H9 (cell line): ENCODE measurements at regions not wholly inside any gene's neighbourhood (a gene's known extent, or its start where the extent isn't known, plus 50 kb on each side); places are given as distances from the start of the nearest gene placed in this dataset.

Experiments
- DNase-seq: peaks from one replicate; pipeline ENCODE4 v3.0.0-alpha.2; 2017
- H2AFZ ChIP-seq: one replicate; pipeline ENCODE4 v1.6.1; 2013; ENCODE audit warnings: mild to moderate bottlenecking, low read length, control low read depth, moderate library complexity
- H2AK5ac ChIP-seq: 2 replicates; pipeline ENCODE4 v1.6.1; 2013; ENCODE audit warnings: low read length, control low read depth, mixed read lengths; ENCODE audit not compliant: insufficient read length
- H2BK120ac ChIP-seq: one replicate; pipeline ENCODE4 v1.6.1; 2013; ENCODE audit warnings: low read depth, mild to moderate bottlenecking, low read length, control low read depth, inconsistent platforms; ENCODE audit not compliant: poor library complexity, severe bottlenecking
- H2BK12ac ChIP-seq: 2 replicates; pipeline ENCODE4 v1.6.1; 2013; ENCODE audit warnings: low read length, control low read depth, mixed read lengths, low read depth; ENCODE audit not compliant: insufficient read length
- H2BK15ac ChIP-seq: 2 replicates; pipeline ENCODE4 v1.6.1; 2013; ENCODE audit warnings: low read depth, low read length, control low read depth
- H2BK20ac ChIP-seq: one replicate; pipeline ENCODE4 v1.6.1; 2013; ENCODE audit warnings: low read depth, mild to moderate bottlenecking, low read length, control low read depth, inconsistent platforms; ENCODE audit not compliant: poor library complexity, severe bottlenecking
- H2BK5ac ChIP-seq: 2 replicates; pipeline ENCODE4 v1.6.1; 2013; ENCODE audit warnings: low read length, control low read depth, mixed read lengths; ENCODE audit not compliant: insufficient read length
- H3K14ac ChIP-seq: 2 replicates; pipeline ENCODE4 v1.6.1; 2013; ENCODE audit warnings: low read length, control low read depth; ENCODE audit not compliant: insufficient read depth
- H3K18ac ChIP-seq: 2 replicates; pipeline ENCODE4 v1.6.1; 2013; ENCODE audit warnings: low read depth, mild to moderate bottlenecking, mixed read lengths, low read length, control low read depth; ENCODE audit not compliant: insufficient read length
- H3K23ac ChIP-seq: 2 replicates; pipeline ENCODE4 v1.6.1; 2013; ENCODE audit warnings: low read length, control low read depth, mixed read lengths, low read depth; ENCODE audit not compliant: insufficient read length
- H3K23me2 ChIP-seq: 2 replicates; pipeline ENCODE4 v1.6.1; 2013; ENCODE audit warnings: low read depth, mild to moderate bottlenecking, mixed read lengths, low read length, control low read depth; ENCODE audit not compliant: insufficient read length, poor library complexity, severe bottlenecking
- H3K27ac ChIP-seq: 2 replicates; pipeline ENCODE4 v1.5.1; 2013; ENCODE audit warnings: low read length, control low read depth, mixed read lengths, low read depth; ENCODE audit not compliant: insufficient read length
- H3K27me3 ChIP-seq: 2 replicates; pipeline ENCODE4 v1.6.1; 2013; ENCODE audit warnings: low read length, control low read depth, inconsistent platforms; ENCODE audit not compliant: insufficient read depth
- H3K4ac ChIP-seq: 2 replicates; pipeline ENCODE4 v1.6.1; 2013; ENCODE audit warnings: low read depth, mild to moderate bottlenecking, control low read depth, inconsistent platforms, low read length, moderate library complexity
- H3K4me1 ChIP-seq: 2 replicates; pipeline ENCODE4 v1.6.1; 2013; ENCODE audit warnings: low read length, control low read depth, inconsistent platforms; ENCODE audit not compliant: insufficient read depth
- H3K4me2 ChIP-seq: 2 replicates; pipeline ENCODE4 v1.6.1; 2013; ENCODE audit warnings: low read length, control low read depth, mixed read lengths; ENCODE audit not compliant: insufficient read length, insufficient read depth
- H3K56ac ChIP-seq: 2 replicates; pipeline ENCODE4 v1.6.1; 2013; ENCODE audit warnings: low read depth, mild to moderate bottlenecking, mixed read lengths, low read length, control low read depth; ENCODE audit not compliant: insufficient read length
- H3K79me1 ChIP-seq: 2 replicates; pipeline ENCODE4 v1.6.1; 2013; ENCODE audit warnings: low read depth, mild to moderate bottlenecking, moderate library complexity, low read length, control low read depth, inconsistent platforms; ENCODE audit not compliant: insufficient read depth, poor library complexity, severe bottlenecking
- H3K79me2 ChIP-seq: 2 replicates; pipeline ENCODE4 v1.6.1; 2013; ENCODE audit warnings: low read length, control low read depth, inconsistent platforms; ENCODE audit not compliant: insufficient read depth
- H3K9ac ChIP-seq: 2 replicates; pipeline ENCODE4 v1.6.1; 2013; ENCODE audit warnings: low read length, control low read depth, mixed read lengths; ENCODE audit not compliant: insufficient read length; ENCODE audit errors: extremely low read depth
- H3K9me3 ChIP-seq: one replicate; pipeline ENCODE4 v1.6.1; 2013; ENCODE audit warnings: low read depth, low read length, inconsistent platforms; ENCODE audit not compliant: control insufficient read depth
- H3T11ph ChIP-seq: one replicate; pipeline ENCODE4 v1.6.1; 2013; ENCODE audit warnings: mild to moderate bottlenecking, low read length, control low read depth, inconsistent platforms
- H4K20me1 ChIP-seq: one replicate; pipeline ENCODE4 v1.6.1; 2013; ENCODE audit not compliant: control insufficient read depth, insufficient read length, insufficient read depth
- H4K5ac ChIP-seq: 2 replicates; pipeline ENCODE4 v1.6.1; 2013; ENCODE audit warnings: low read depth, mild to moderate bottlenecking, mixed read lengths, low read length, control low read depth; ENCODE audit not compliant: insufficient read length
- H4K8ac ChIP-seq: replicated peaks from 2 replicates; pipeline ENCODE4 v1.6.1; 2013; ENCODE audit warnings: low read length, control low read depth, mixed read lengths, low read depth; ENCODE audit not compliant: insufficient read length
- H4K91ac ChIP-seq: 2 replicates; pipeline ENCODE4 v1.6.1; 2013; ENCODE audit warnings: low read depth, mild to moderate bottlenecking, moderate library complexity, mixed read lengths, low read length, control low read depth; ENCODE audit not compliant: insufficient read length
- H3K27ac Mint-ChIP-seq, 3 experiments: 2 replicates in 2 of 3; 3 replicates in 1 of 3; pipeline ENCODE4 v1.8.0; 2020 to 2021; ENCODE audit warnings: mixed read lengths in 3 of 3, mild to moderate bottlenecking in 1 of 3, moderate library complexity in 1 of 3
- H3K27me3 Mint-ChIP-seq: 2 replicates; pipeline ENCODE4 v1.8.0; 2021; ENCODE audit warnings: low read depth, mild to moderate bottlenecking, moderate library complexity, mixed read lengths
- H3K36me3 Mint-ChIP-seq, 3 experiments: 2 replicates in 2 of 3; 3 replicates in 1 of 3; pipeline ENCODE4 v1.8.0; 2020 to 2021; ENCODE audit warnings: low read depth in 3 of 3, mixed read lengths in 3 of 3; ENCODE audit not compliant: insufficient read depth in 1 of 3
- H3K4me1 Mint-ChIP-seq, 2 experiments: 2 replicates each; pipeline ENCODE4 v1.8.0; 2020; ENCODE audit warnings: mixed read lengths in 2 of 2
- H3K4me3 Mint-ChIP-seq, 2 experiments: 2 replicates in 1 of 2; 3 replicates in 1 of 2; pipeline ENCODE4 v1.8.0; 2020 to 2021; ENCODE audit warnings: mild to moderate bottlenecking in 2 of 2, mixed read lengths in 2 of 2, moderate library complexity in 1 of 2
- H3K9me3 Mint-ChIP-seq, 2 experiments: 2 replicates in 1 of 2; 3 replicates in 1 of 2; pipeline ENCODE4 v1.8.0; 2020; ENCODE audit warnings: mild to moderate bottlenecking in 2 of 2, mixed read lengths in 2 of 2, moderate library complexity in 1 of 2
- WGBS: extraction: QIAGEN DNeasy Blood & Tissue Kit; methylation state at CpG from one replicate; pipeline ENCODE4 v1.1.7; 2013; ENCODE audit warnings: missing lambda C conversion rate, low lambda C conversion rate, mixed read lengths; ENCODE audit not compliant: insufficient read length; ENCODE audit errors: extremely low coverage; 5-methylcytosine and 5-hydroxymethylcytosine counted together
- TF ChIP-seq, protein P1 (sequence below): fragments of 200-600 bp; sonication (generic); conservative IDR thresholded peaks from 3 replicates; pipeline ENCODE4 v1.8.0; 2021; ENCODE audit warnings: antibody characterized with exemption, mild to moderate bottlenecking

DNA sequence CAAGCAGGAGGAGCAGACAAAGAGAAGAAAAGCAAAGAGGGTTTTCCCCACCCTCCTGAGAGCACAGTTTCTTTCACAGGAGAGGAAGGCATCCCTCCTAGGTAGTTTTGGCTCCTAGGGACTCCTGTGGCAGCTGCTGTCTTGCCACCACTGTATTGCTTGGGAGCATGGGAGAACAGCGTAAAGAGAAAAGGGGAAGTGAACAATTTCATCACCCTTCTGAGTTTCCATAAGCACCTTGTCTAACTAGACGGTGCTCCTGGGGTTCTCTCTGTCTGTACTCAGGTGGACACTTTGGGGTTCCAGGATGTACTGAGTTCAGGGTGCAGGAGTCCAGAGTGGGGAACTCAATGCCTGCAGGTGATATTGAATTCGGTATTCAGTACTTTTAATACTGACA is 1430.5 kb downstream of the TBC1D22A start:
- Histone ChIP-seq H3K23ac (no peak overlapping the region), H3K23me2 (no peaks in the 10 kb centered on the region), H3K27me3 (no peaks in the 10 kb centered on the region), H3K14ac (no peak overlapping the region), H2BK15ac (no peak overlapping the region), H4K5ac (no peak overlapping the region), H3K27ac (no peak overlapping the region), H3K4me2 (no peak overlapping the region), H3K9me3 (no peaks in the 10 kb centered on the region), H3K4me1 (no peaks in the 10 kb centered on the region), H2BK120ac (no peak overlapping the region), H4K20me1 (no peaks in the 10 kb centered on the region), H2BK5ac (no peak overlapping the region), H3K79me1 (no peaks in the 10 kb centered on the region), H2AFZ (no peak overlapping the region), H4K8ac (no peak overlapping the region), H2BK12ac (no peak overlapping the region), H2AK5ac (no peak overlapping the region), H3K18ac (no peak overlapping the region), H3K4ac (no peak overlapping the region), H3K56ac (no peak overlapping the region), H3K79me2 (no peaks in the 10 kb centered on the region), H3K9ac (no peak overlapping the region), H2BK20ac (no peak overlapping the region), H3T11ph (no peak overlapping the region), H4K91ac (no peak overlapping the region)
- peaks cover 0 to 19% (median 4%) of the 10 kb centered on the region in 3 experiments; a peak in 5 of 7 replicates for H3K36me3 Mint-ChIP-seq
- no CpG with 5 or more reads among the region's 3 CpGs for WGBS
- peaks cover 3% of the 10 kb centered on the region; the same call in 1 of the 2 replicates for H3K27me3 Mint-ChIP-seq
- DNase-seq: peak; percentile 2
- peaks cover 9% of the 10 kb centered on the region in 2 experiments for H3K4me1 Mint-ChIP-seq
- peaks cover 24 to 28% of the 10 kb centered on the region in 2 experiments for H3K9me3 Mint-ChIP-seq
- no peak overlapping the region for H3K4me3 Mint-ChIP-seq
- H3K27ac Mint-ChIP-seq: no peak overlapping the region
- TF ChIP-seq, protein P1, sequence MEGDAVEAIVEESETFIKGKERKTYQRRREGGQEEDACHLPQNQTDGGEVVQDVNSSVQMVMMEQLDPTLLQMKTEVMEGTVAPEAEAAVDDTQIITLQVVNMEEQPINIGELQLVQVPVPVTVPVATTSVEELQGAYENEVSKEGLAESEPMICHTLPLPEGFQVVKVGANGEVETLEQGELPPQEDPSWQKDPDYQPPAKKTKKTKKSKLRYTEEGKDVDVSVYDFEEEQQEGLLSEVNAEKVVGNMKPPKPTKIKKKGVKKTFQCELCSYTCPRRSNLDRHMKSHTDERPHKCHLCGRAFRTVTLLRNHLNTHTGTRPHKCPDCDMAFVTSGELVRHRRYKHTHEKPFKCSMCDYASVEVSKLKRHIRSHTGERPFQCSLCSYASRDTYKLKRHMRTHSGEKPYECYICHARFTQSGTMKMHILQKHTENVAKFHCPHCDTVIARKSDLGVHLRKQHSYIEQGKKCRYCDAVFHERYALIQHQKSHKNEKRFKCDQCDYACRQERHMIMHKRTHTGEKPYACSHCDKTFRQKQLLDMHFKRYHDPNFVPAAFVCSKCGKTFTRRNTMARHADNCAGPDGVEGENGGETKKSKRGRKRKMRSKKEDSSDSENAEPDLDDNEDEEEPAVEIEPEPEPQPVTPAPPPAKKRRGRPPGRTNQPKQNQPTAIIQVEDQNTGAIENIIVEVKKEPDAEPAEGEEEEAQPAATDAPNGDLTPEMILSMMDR: no peak
